ENCODE measurements at regions not wholly inside any gene's neighbourhood (a gene's known extent, or its start where the extent isn't known, plus 50 kb on each side); places are given as distances from the start of the nearest gene placed in this dataset.

GRCh38 chr10:78162853-78163252, 129.2 kb downstream of the RPS24 start:
- no peak for DNase-seq (ENCODE audit: low read depth)

GRCh38 chr10:78164702-78165101, 131.0 kb downstream of the RPS24 start:
- DNase-seq (ENCODE audit: low read depth) = no peak

GRCh38 chr10:78165172-78165571, 131.5 kb downstream of the RPS24 start:
- DNase-seq (ENCODE audit: low read depth) = no peak

- no peak for DNase-seq (ENCODE audit: low read depth)
Measured at GRCh38 chr10:78165617-78166016, 132.0 kb downstream of the RPS24 start.

GRCh38 chr10:78166261-78166660, 132.6 kb downstream of the RPS24 start:
- no peak for DNase-seq (ENCODE audit: low read depth)

- no peak for DNase-seq (ENCODE audit: low read depth)
Measured at GRCh38 chr10:78169214-78169613, 135.6 kb downstream of the RPS24 start.

- DNase-seq (ENCODE audit: low read depth) = no peak
Measured at GRCh38 chr10:78170026-78170475, 136.4 kb downstream of the RPS24 start.

GRCh38 chr10:78171633-78172400, 138.2 kb downstream of the RPS24 start:
- no peak for DNase-seq (ENCODE audit: low read depth)

- no peak for DNase-seq (ENCODE audit: low read depth)
Measured at GRCh38 chr10:78173360-78174015, 139.8 kb downstream of the RPS24 start.

- no peak for DNase-seq (ENCODE audit: low read depth)
Measured at GRCh38 chr10:78175444-78176015, 141.9 kb downstream of the RPS24 start.

- DNase-seq (ENCODE audit: low read depth) = no peak
Measured at GRCh38 chr10:78176320-78177317, 143.0 kb downstream of the RPS24 start.

GRCh38 chr10:78177491-78178185, 144.0 kb downstream of the RPS24 start:
- DNase-seq (ENCODE audit: low read depth) = no peak

- DNase-seq (ENCODE audit: low read depth) = no peak
Measured at GRCh38 chr10:78178397-78178796, 144.7 kb downstream of the RPS24 start.

GRCh38 chr10:78178940-78179339, 145.3 kb downstream of the RPS24 start:
- no peak for DNase-seq (ENCODE audit: low read depth)

- DNase-seq (ENCODE audit: low read depth) = no peak
Measured at GRCh38 chr10:78179886-78180705, 146.4 kb downstream of the RPS24 start.

GRCh38 chr10:78181381-78182055, 147.9 kb downstream of the RPS24 start:
- DNase-seq (ENCODE audit: low read depth) = no peak

- no peak for DNase-seq (ENCODE audit: low read depth)
Measured at GRCh38 chr10:78182841-78183240, 149.2 kb downstream of the RPS24 start.

- DNase-seq (ENCODE audit: low read depth) = no peak
Measured at GRCh38 chr10:78184851-78185692, 151.4 kb downstream of the RPS24 start.

- DNase-seq (ENCODE audit: low read depth) = no peak
Measured at GRCh38 chr10:78185693-78186055, 152.0 kb downstream of the RPS24 start.

All from activated gamma-delta T cell treated with anti-CD3 and anti-CD28 coated beads, Interleukin-2, amount 50 U/mL, for 16 hours (primary cell).